Left ventricle myocardium inferior (tissue), 1 donor: ENCODE measurements at regions not wholly inside any gene's neighbourhood (a gene's known extent, or its start where the extent isn't known, plus 50 kb on each side); places are given as distances from the start of the nearest gene placed in this dataset.

Experiments used
- DNase-seq: peaks from one replicate; pipeline ENCODE4 v3.0.0-alpha.2; 2020
- H3K27ac ChIP-seq: fragments of 200-600 bp; replicated peaks from 2 replicates; pipeline ENCODE4 v1.8.0; 2021
- H3K27me3 ChIP-seq: fragments of 200-600 bp; 2 replicates; pipeline ENCODE4 v1.8.0; 2021; ENCODE audit warnings: low read depth
- H3K36me3 ChIP-seq: fragments of 200-600 bp; 2 replicates; pipeline ENCODE4 v1.8.0; 2021
- H3K4me1 ChIP-seq: fragments of 200-600 bp; 2 replicates; pipeline ENCODE4 v1.8.0; 2021
- H3K4me3 ChIP-seq: fragments of 200-600 bp; 2 replicates; pipeline ENCODE4 v1.8.0; 2021; ENCODE audit warnings: mild to moderate bottlenecking, moderate library complexity
- H3K9me3 ChIP-seq: fragments of 200-600 bp; replicated peaks from 2 replicates; pipeline ENCODE4 v1.8.0; 2021
- CTCF ChIP-seq: fragments of 200-600 bp; IDR thresholded peaks from 2 replicates; pipeline ENCODE4 v1.8.0; 2021; ENCODE audit warnings: antibody characterized with exemption, mild to moderate bottlenecking, borderline replicate concordance
- intact Hi-C: fragments of 100-400 bp; cut with micrococcal nuclease; formaldehyde crosslinking; loops from one replicate; pipeline ENCODE4 v1.11.0; 2022
- donor health status: DM: no; HTN: yes; CAD: no; lungs with severe emphysema.

GRCh38 chr11:71311928-71312510 lies 59.6 kb upstream of the SHANK2 start:
- Histone ChIP-seq H3K36me3 (no peaks in the 10 kb centered on the region), H3K4me1 (no peaks in the 10 kb centered on the region), H3K27me3 (peaks cover 36% of the 10 kb centered on the region), H3K9me3 (peaks cover 19% of the 10 kb centered on the region), H3K27ac (no peak overlapping the region), H3K4me3 (no peak overlapping the region)
- TF ChIP-seq CTCF, result no peak
- intact Hi-C loops, result no loop called here
- DNase-seq, result no peak

- no peaks in the 10 kb centered on the region for H3K36me3 ChIP-seq
- H3K4me1 ChIP-seq, result no peaks in the 10 kb centered on the region
- DNase-seq, result no peak
- intact Hi-C loops, result no loop called here
- H3K4me3 ChIP-seq, result no peak overlapping the region
- peaks cover 40% of the 10 kb centered on the region for H3K27me3 ChIP-seq
- H3K27ac ChIP-seq, result no peak overlapping the region
- peaks cover 12% of the 10 kb centered on the region for H3K9me3 ChIP-seq
- TF ChIP-seq CTCF, result no peak
Observed at GRCh38 chr11:71311176-71311925, 59.0 kb upstream of the SHANK2 start.

- no peak for TF ChIP-seq CTCF
- Histone ChIP-seq H3K4me3 (no peak overlapping the region), H3K27me3 (peaks cover 48% of the 10 kb centered on the region), H3K9me3 (peaks cover 2% of the 10 kb centered on the region), H3K36me3 (no peaks in the 10 kb centered on the region), H3K27ac (no peak overlapping the region), H3K4me1 (no peaks in the 10 kb centered on the region)
- DNase-seq, result no peak
- intact Hi-C loops, result no loop called here
Observed at GRCh38 chr11:71310184-71310583, 57.8 kb upstream of the SHANK2 start.

GRCh38 chr11:71309611-71310010 lies 57.2 kb upstream of the SHANK2 start:
- no peak for DNase-seq
- Histone ChIP-seq H3K9me3 (no peaks in the 10 kb centered on the region), H3K4me3 (no peak overlapping the region), H3K36me3 (no peaks in the 10 kb centered on the region), H3K27ac (no peak overlapping the region), H3K4me1 (no peaks in the 10 kb centered on the region), H3K27me3 (peaks cover 54% of the 10 kb centered on the region)
- intact Hi-C loops, result no loop called here
- TF ChIP-seq CTCF, result no peak

GRCh38 chr11:71309181-71309580 lies 56.8 kb upstream of the SHANK2 start:
- H3K4me3 ChIP-seq, result no peak overlapping the region
- no peaks in the 10 kb centered on the region for H3K36me3 ChIP-seq
- H3K4me1 ChIP-seq, result no peaks in the 10 kb centered on the region
- peaks cover 58% of the 10 kb centered on the region for H3K27me3 ChIP-seq
- intact Hi-C loops, result no loop called here
- H3K27ac ChIP-seq, result no peak overlapping the region
- no peak for TF ChIP-seq CTCF
- no peaks in the 10 kb centered on the region for H3K9me3 ChIP-seq
- no peak for DNase-seq
